ENCODE measurements at regions not wholly inside any gene's neighbourhood (a gene's known extent, or its start where the extent isn't known, plus 50 kb on each side); places are given as distances from the start of the nearest gene placed in this dataset.

GRCh38 chr9:26229324-26230054 lies 551.2 kb upstream of the TUSC1 start (continued):
- no peak for TF ChIP-seq CTCF (IDR thresholded peaks at IDR 0.05; ENCODE audit: control extremely low read depth in 1 of 3, insufficient read depth in 1 of 3, low read depth in 1 of 3, low read length in 3 of 3)
- no peak for TF ChIP-seq ZNF274 (IDR thresholded peaks at IDR 0.05; ENCODE audit: borderline replicate concordance, extremely low read depth, low read length)
- TF ChIP-seq ASH2L (IDR thresholded peaks at IDR 0.05; ENCODE audit: low read length), result no peak
- no peak for TF ChIP-seq POU5F1 (IDR thresholded peaks at IDR 0.05; ENCODE audit: low read depth, low read length)
